Heart right ventricle (tissue), 16 donors: ENCODE measurements at regions not wholly inside any gene's neighbourhood (a gene's known extent, or its start where the extent isn't known, plus 50 kb on each side); places are given as distances from the start of the nearest gene placed in this dataset.

Experiments
- ATAC-seq, 8 donors: fragments of 200-7000 bp; cut with Tn5 transposase; one replicate each; pipeline ENCODE4 v1.9.1; 2020; ENCODE audit warnings: mild to moderate bottlenecking in 8 of 8, moderate library complexity in 8 of 8, moderate number of reproducible peaks in 1 of 8
- DNase-seq, 2 donors: peaks; one replicate each; pipeline ENCODE4 v3.0.0-alpha.2; 2020
- H3K27ac ChIP-seq, 10 donors: fragments of 200-600 bp; sonication (generic) in 2 of 10; one replicate each; pipeline versions ENCODE4 v1.5.0 to v1.8.0; 2020 to 2022; ENCODE audit warnings: mild to moderate bottlenecking in 3 of 10
- H3K27me3 ChIP-seq, 7 donors: fragments of 200-600 bp; one replicate each; pipeline ENCODE4 v1.8.0; 2021 to 2022; ENCODE audit warnings: mild to moderate bottlenecking in 2 of 7
- H3K36me3 ChIP-seq, 9 donors: fragments of 200-600 bp; sonication (generic) in 1 of 9; one replicate each; pipeline versions ENCODE4 v1.5.0 to v1.8.0; 2020 to 2022; ENCODE audit warnings: mild to moderate bottlenecking in 2 of 9
- H3K4me1 ChIP-seq, 9 donors: fragments of 200-600 bp; sonication (generic) in 1 of 9; one replicate each; pipeline versions ENCODE4 v1.5.0 to v1.8.0; 2020 to 2022; ENCODE audit warnings: mild to moderate bottlenecking in 4 of 9
- H3K4me3 ChIP-seq, 10 donors: fragments of 200-600 bp; sonication (generic) in 2 of 10; one replicate each; pipeline versions ENCODE4 v1.5.0 to v1.8.0; 2020 to 2022; ENCODE audit warnings: mild to moderate bottlenecking in 7 of 10, moderate library complexity in 2 of 10
- H3K9me3 ChIP-seq, 11 donors: fragments of 200-600 bp in 10 of 11; sonication (generic) in 2 of 11; one replicate each; pipeline versions ENCODE4 v1.5.0 to v1.8.0; 2013 to 2022; ENCODE audit warnings: mild to moderate bottlenecking in 2 of 11, control low read depth in 1 of 11, moderate library complexity in 1 of 11
- CTCF ChIP-seq, 9 donors: fragments of 200-600 bp; sonication (generic) in 2 of 9; IDR thresholded peaks; one replicate each; pipeline versions ENCODE4 v1.5.0 to v1.8.0; 2021 to 2022; ENCODE audit warnings: antibody characterized with exemption in 9 of 9, mild to moderate bottlenecking in 5 of 9, moderate library complexity in 1 of 9
- WGBS, 2 donors: extraction: QIAGEN DNeasy Blood & Tissue Kit; methylation state at CpG; one replicate each; pipeline ENCODE4 v1.1.7; 2013; ENCODE audit warnings: inconsistent platforms in 1 of 2; 5-methylcytosine and 5-hydroxymethylcytosine counted together
- intact Hi-C, 10 donors: fragments of 100-400 bp; cut with DNase I; formaldehyde crosslinking; loops; one replicate each; pipeline versions ENCODE4 v1.11.1 to v1.14.2; 2022
- donor health status: Arrhythmogenic right ventricular cardiomyopathy.
- donor health status: ischemic (EF 13 %, LVEDD 7.1; RV severe dilation, severe dysfunction).
- donor health status: healthy with polysubstance abuse.
- donor health status: DM: no; HTN: yes; CAD: no.
- donor health status: DM: no; HTN: no; CAD: no.
- donor health status: ischemic (EF 25% LVEDD 6.9; RV normal size, moderate dysfunction).
- donor health status: ischemic (EF 25% LVEDD 5.7; RV mildly dilated, moderate dysfunction).
- donor health status: healthy.
- donor health status: DM: yes; HTN: yes; CAD: no.
- donor health status: Ischemic cardiomyopathy.
- donor health status: ischemic (EF 35%, LVEDD 5.7; RV mildly dilated, moderate dysfunction).
- donor health status: nonischemic (EF 11% LVEDD 7.7; RV severe dilation, severe dysfunction).
- donor health status: DM: yes; HTN: yes; CAD: no.
- donor health status: PGD.
- donor health status: ischemic (EF 29% LVEDD 5.4; RV normal size, mild dysfunction).
- donor health status: nonischemic (EF 23%, LVEDD 6.1; RV moderate dilation, normal function).

GRCh38 chr11:129578006-129578405, 202.4 kb downstream of the BARX2 start:
- intact Hi-C loops = loop anchor here in 1 of 10 donors (10.0 kb wide), 1 partner anchor 57 kb away; no protein-coding TSS in a partner anchor
- no peak for ATAC-seq
- H3K4me3 ChIP-seq = no peak overlapping the region
- no peak for DNase-seq
- no peaks in the 10 kb centered on the region for H3K36me3 ChIP-seq
- TF ChIP-seq CTCF (IDR thresholded peaks at IDR 0.05) = no peak
- WGBS, 2 donors = 91 to 93% methylated on average over 4 of the region's 4 CpGs
- H3K9me3 ChIP-seq = peaks cover 0 to 20% (median 0%) of the 10 kb centered on the region in 11 donors
- no peak overlapping the region for H3K27ac ChIP-seq
- H3K27me3 ChIP-seq = peaks cover 0 to 11% (median 0%) of the 10 kb centered on the region in 7 donors
- no peaks in the 10 kb centered on the region for H3K4me1 ChIP-seq

- intact Hi-C loops = loop anchor here in 1 of 10 donors (5.0 kb wide), 1 partner anchor 1983 kb away; no protein-coding TSS in a partner anchor
- DNase-seq (no peak), ATAC-seq (peak in 3 of 8 donors; percentile 37 to 79 (median 55))
- Histone ChIP-seq H3K36me3 (no peaks in the 10 kb centered on the region), H3K27me3 (peaks cover 0 to 19% (median 0%) of the 10 kb centered on the region in 7 donors), H3K4me3 (no peak overlapping the region), H3K4me1 (no peaks in the 10 kb centered on the region), H3K9me3 (peaks cover 0 to 3% (median 0%) of the 10 kb centered on the region in 11 donors), H3K27ac (no peak overlapping the region)
- WGBS, 2 donors = 90 to 94% methylated on average over 10 of the region's 10 CpGs
- TF ChIP-seq CTCF (IDR thresholded peaks at IDR 0.05) = no peak
Observed at GRCh38 chr11:129580278-129580677, 204.6 kb downstream of the BARX2 start.

- H3K27ac ChIP-seq = no peak overlapping the region
Observed at GRCh38 chr11:129584316-129584715, 208.7 kb downstream of the BARX2 start.

GRCh38 chr11:129589190-129589860, 213.7 kb downstream of the BARX2 start:
- ATAC-seq = no peak
- no peak overlapping the region for H3K4me3 ChIP-seq
- intact Hi-C loops = no loop called here
- H3K9me3 ChIP-seq = no peaks in the 10 kb centered on the region
- no peak for TF ChIP-seq CTCF (IDR thresholded peaks at IDR 0.05)
- WGBS, 2 donors = 19 to 21% methylated on average over 5 of the region's 5 CpGs
- H3K4me1 ChIP-seq = no peaks in the 10 kb centered on the region
- H3K36me3 ChIP-seq = no peaks in the 10 kb centered on the region
- no peak for DNase-seq
- H3K27ac ChIP-seq = no peak overlapping the region
- peaks cover 0 to 7% (median 0%) of the 10 kb centered on the region in 7 donors for H3K27me3 ChIP-seq

More at GRCh38 chr11:129584316-129584715, 208.7 kb downstream of the BARX2 start:
- Histone ChIP-seq H3K4me1 (no peaks in the 10 kb centered on the region), H3K36me3 (no peaks in the 10 kb centered on the region), H3K9me3 (no peaks in the 10 kb centered on the region), H3K27me3 (peaks cover 0 to 18% (median 0%) of the 10 kb centered on the region in 7 donors), H3K4me3 (no peak overlapping the region)
- ATAC-seq = no peak
- intact Hi-C loops = loop anchor here in 1 of 10 donors (5.0 kb wide), 1 partner anchor 1987 kb away; no protein-coding TSS in a partner anchor
- TF ChIP-seq CTCF (IDR thresholded peaks at IDR 0.05) = no peak
- DNase-seq = no peak
- 65 to 73% methylated on average over 6 of the region's 6 CpGs for WGBS, 2 donors
